ENCODE measurements at regions not wholly inside any gene's neighbourhood (a gene's known extent, or its start where the extent isn't known, plus 50 kb on each side); places are given as distances from the start of the nearest gene placed in this dataset.
A peak's percentile ranks its signal among the peaks of the same experiment; 100 is the strongest.

DNA sequence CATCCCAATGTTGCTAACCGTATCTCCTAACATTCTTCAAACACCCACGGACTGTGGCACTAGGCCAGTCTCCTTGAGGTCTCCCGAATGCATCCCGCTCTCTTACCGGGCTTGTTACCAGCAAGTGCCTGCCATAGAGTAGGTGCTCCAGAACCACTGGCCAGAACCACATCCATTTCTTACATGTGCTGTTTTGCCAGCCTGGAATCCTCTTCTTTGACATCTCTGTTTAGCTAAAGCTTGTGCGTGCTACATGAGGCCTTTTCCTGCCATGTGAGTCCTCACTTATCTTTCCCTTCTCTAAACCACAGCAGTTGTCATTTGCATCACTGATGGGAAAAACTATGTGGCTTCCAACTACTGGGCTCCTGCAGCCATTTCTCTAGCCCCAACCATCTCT is 397.4 kb downstream of the PCNX1 start:
- Mint-ChIP-seq H3K27ac (ENCODE audit: unreplicated experiment) (no peak overlapping the region), H3K9me3 (ENCODE audit: low read depth) (peaks cover 17% of the 10 kb centered on the region), H3K27me3 (ENCODE audit: low read depth) (peaks cover 3% of the 10 kb centered on the region), H3K4me3 (ENCODE audit: unreplicated experiment) (no peak overlapping the region), H3K4me1 (ENCODE audit: low read depth) (no peaks in the 10 kb centered on the region), H3K36me3 (ENCODE audit: low read depth) (peaks cover 23% of the 10 kb centered on the region)
- TF ChIP-seq, protein P1, sequence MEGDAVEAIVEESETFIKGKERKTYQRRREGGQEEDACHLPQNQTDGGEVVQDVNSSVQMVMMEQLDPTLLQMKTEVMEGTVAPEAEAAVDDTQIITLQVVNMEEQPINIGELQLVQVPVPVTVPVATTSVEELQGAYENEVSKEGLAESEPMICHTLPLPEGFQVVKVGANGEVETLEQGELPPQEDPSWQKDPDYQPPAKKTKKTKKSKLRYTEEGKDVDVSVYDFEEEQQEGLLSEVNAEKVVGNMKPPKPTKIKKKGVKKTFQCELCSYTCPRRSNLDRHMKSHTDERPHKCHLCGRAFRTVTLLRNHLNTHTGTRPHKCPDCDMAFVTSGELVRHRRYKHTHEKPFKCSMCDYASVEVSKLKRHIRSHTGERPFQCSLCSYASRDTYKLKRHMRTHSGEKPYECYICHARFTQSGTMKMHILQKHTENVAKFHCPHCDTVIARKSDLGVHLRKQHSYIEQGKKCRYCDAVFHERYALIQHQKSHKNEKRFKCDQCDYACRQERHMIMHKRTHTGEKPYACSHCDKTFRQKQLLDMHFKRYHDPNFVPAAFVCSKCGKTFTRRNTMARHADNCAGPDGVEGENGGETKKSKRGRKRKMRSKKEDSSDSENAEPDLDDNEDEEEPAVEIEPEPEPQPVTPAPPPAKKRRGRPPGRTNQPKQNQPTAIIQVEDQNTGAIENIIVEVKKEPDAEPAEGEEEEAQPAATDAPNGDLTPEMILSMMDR (IDR thresholded peaks at IDR 0.05) = no peak
- no peak for DNase-seq (ENCODE audit: low spot score)

- Mint-ChIP-seq H3K4me3 (ENCODE audit: unreplicated experiment) (no peak overlapping the region), H3K4me1 (ENCODE audit: low read depth) (no peaks in the 10 kb centered on the region), H3K9me3 (ENCODE audit: low read depth) (peaks cover 26% of the 10 kb centered on the region), H3K27me3 (ENCODE audit: low read depth) (peaks cover 3% of the 10 kb centered on the region), H3K27ac (ENCODE audit: unreplicated experiment) (no peak overlapping the region), H3K36me3 (ENCODE audit: low read depth) (peaks cover 25% of the 10 kb centered on the region)
- no peak for DNase-seq (ENCODE audit: low spot score)
- TF ChIP-seq, protein P1 (IDR thresholded peaks at IDR 0.05) = no peak
Measured at GRCh38 chr14:71308671-71309070, 401.4 kb downstream of the PCNX1 start.

DNA sequence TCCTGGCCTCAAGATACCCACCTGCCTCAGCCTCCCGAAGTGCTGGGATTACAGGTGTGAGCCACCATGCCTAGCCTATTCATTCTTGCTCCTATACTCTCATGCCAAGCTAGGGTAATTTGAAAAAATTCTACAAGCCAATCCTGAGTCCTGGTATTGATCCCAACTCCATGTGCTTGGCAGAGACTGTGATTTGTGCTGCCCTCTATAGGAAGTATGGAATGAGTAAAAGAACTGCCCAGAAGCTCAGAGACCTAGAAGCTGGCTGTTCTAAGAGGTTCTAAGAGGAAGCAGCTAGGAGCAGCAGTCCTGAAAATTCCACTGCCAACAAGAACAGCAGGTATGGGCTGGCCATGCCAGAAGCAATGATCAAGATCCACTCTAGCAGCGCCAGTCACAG is 402.5 kb downstream of the PCNX1 start:
- H3K4me1 Mint-ChIP-seq (ENCODE audit: low read depth) = no peaks in the 10 kb centered on the region
- no peak for DNase-seq (ENCODE audit: low spot score)
- TF ChIP-seq, protein P1 (IDR thresholded peaks at IDR 0.05) = peak; percentile 27
- no peak overlapping the region for H3K27ac Mint-ChIP-seq (ENCODE audit: unreplicated experiment)
- peaks cover 22% of the 10 kb centered on the region for H3K9me3 Mint-ChIP-seq (ENCODE audit: low read depth)
- peaks cover 3% of the 10 kb centered on the region for H3K27me3 Mint-ChIP-seq (ENCODE audit: low read depth)
- no peak overlapping the region for H3K4me3 Mint-ChIP-seq (ENCODE audit: unreplicated experiment)
- H3K36me3 Mint-ChIP-seq (ENCODE audit: low read depth) = peaks cover 21% of the 10 kb centered on the region

DNA sequence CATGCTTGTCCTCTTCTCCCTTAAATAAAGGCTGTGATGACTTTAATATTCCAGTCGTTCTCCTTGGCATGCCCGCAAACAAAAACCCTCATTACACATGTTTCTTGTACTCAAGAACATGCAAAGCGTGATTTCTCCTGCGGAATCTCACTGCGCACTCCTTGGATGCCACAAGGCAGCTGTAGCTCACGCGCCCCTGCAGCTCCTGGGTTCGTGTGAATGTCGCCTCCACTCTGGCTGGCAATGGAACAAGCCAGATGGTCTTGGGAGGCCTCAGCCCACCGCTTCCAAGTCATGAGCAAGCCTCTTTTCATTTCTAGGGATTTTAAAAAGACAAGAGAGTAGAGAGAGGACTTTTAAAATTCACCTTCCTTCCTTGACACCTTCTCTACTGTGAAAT is 403.8 kb downstream of the PCNX1 start:
- TF ChIP-seq, protein P1 (IDR thresholded peaks at IDR 0.05) = no peak

GRCh38 chr14:71314717-71315116 is 407.5 kb downstream of the PCNX1 start:
- no peak for DNase-seq (ENCODE audit: low spot score)
- TF ChIP-seq, protein P1 (IDR thresholded peaks at IDR 0.05) = no peak
- peaks cover 5% of the 10 kb centered on the region for H3K4me1 Mint-ChIP-seq (ENCODE audit: low read depth)
- H3K36me3 Mint-ChIP-seq (ENCODE audit: low read depth) = peaks cover 2% of the 10 kb centered on the region
- H3K9me3 Mint-ChIP-seq (ENCODE audit: low read depth) = peaks cover 8% of the 10 kb centered on the region
- no peak overlapping the region for H3K27ac Mint-ChIP-seq (ENCODE audit: unreplicated experiment)
- no peaks in the 10 kb centered on the region for H3K27me3 Mint-ChIP-seq (ENCODE audit: low read depth)
- no peak overlapping the region for H3K4me3 Mint-ChIP-seq (ENCODE audit: unreplicated experiment)

More for the DNA sequence above, 403.8 kb downstream of the PCNX1 start:
- Mint-ChIP-seq H3K4me1 (ENCODE audit: low read depth) (no peaks in the 10 kb centered on the region), H3K27me3 (ENCODE audit: low read depth) (peaks cover 3% of the 10 kb centered on the region), H3K9me3 (ENCODE audit: low read depth) (peaks cover 12% of the 10 kb centered on the region), H3K36me3 (ENCODE audit: low read depth) (peaks cover 14% of the 10 kb centered on the region), H3K4me3 (ENCODE audit: unreplicated experiment) (no peak overlapping the region), H3K27ac (ENCODE audit: unreplicated experiment) (no peak overlapping the region)
- no peak for DNase-seq (ENCODE audit: low spot score)
